AG04450 (cell line): ENCODE measurements at regions not wholly inside any gene's neighbourhood (a gene's known extent, or its start where the extent isn't known, plus 50 kb on each side); places are given as distances from the start of the nearest gene placed in this dataset.
A peak's percentile ranks its signal among the peaks of the same experiment; 100 is the strongest.

Source experiments
- CTCF ChIA-PET: fragments of 300-600, 350-600 bp; formaldehyde crosslinking; extraction: SDS; loops from one replicate; lab custom pipeline; 2022; ENCODE audit warnings: antibody characterized with exemption, inconsistent platforms; lab: Charles Lee
- POLR2A ChIA-PET: fragments of 350-600 bp; formaldehyde crosslinking; extraction: SDS; loops from one replicate; lab custom pipeline; 2021; ENCODE audit warnings: antibody characterized with exemption, inconsistent platforms; lab: Yijun Ruan, JAX
- DNase-seq: peaks from one replicate; pipeline ENCODE4 v3.0.0-alpha.2; 2011; ENCODE audit warnings: low read depth, low spot score
- H3K27ac ChIP-seq: one replicate; pipeline ENCODE4 v1.5.1; 2012; ENCODE audit warnings: low read depth, low read length, control low read depth
- H3K27me3 ChIP-seq: one replicate; pipeline ENCODE4 v1.6.0; 2012; ENCODE audit warnings: low read length; ENCODE audit not compliant: control insufficient read depth, insufficient read depth
- H3K4me3 ChIP-seq: 2 replicates; pipeline ENCODE4 v1.5.1; 2011; ENCODE audit warnings: mild to moderate bottlenecking, low read depth, low read length, control low read depth
- H3K9me3 ChIP-seq: 2 replicates; pipeline ENCODE4 v1.5.1; 2012; ENCODE audit warnings: low read length; ENCODE audit not compliant: control insufficient read depth, insufficient read depth
- CTCF ChIP-seq: IDR thresholded peaks from 2 replicates; pipeline ENCODE4 v1.5.1; 2011; ENCODE audit warnings: low read depth, low read length, control low read depth, inconsistent platforms

- no peak for TF ChIP-seq CTCF
- H3K27me3 ChIP-seq = no peaks in the 10 kb centered on the region
- no peaks in the 10 kb centered on the region for H3K9me3 ChIP-seq
- ChIA-PET POLR2A (interaction anchor here (0.6 kb wide), 1 partner anchor 220 kb away, joined by 3 read pairs; no protein-coding TSS in a partner anchor), CTCF (no interaction called here)
- no peak overlapping the region for H3K4me3 ChIP-seq
- no peak for DNase-seq
- H3K27ac ChIP-seq = no peak overlapping the region
Observed at GRCh38 chr4:147366164-147366563, 114.7 kb upstream of the EDNRA start.

DNA sequence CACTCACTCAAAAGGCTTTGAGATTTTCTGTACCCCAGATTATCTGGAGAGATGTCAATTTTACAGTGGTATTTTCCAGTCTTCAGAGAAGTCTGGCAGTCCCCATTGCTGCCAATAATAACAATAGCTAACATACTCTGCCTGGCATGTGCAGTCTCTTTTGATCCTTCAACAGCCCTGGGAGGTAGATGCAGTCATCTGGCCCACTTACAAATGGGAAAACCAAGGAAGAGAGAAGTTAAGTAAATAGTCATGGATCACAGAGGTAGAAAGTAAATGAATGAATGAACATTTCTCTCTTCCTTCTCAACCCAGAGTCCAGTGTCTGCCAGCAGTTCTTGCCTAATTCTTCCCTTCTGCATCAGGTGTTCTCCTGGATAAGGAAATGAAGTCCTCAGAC, 113.0 kb upstream of the EDNRA start:
- H3K4me3 ChIP-seq = no peak overlapping the region
- POLR2A ChIA-PET = no interaction called here
- no peaks in the 10 kb centered on the region for H3K27me3 ChIP-seq
- no peaks in the 10 kb centered on the region for H3K9me3 ChIP-seq
- H3K27ac ChIP-seq = no peak overlapping the region
- no peak for TF ChIP-seq CTCF
- CTCF ChIA-PET = interaction anchor here (1.0 kb wide), 1 partner anchor 56 kb away, joined by 3 read pairs; no protein-coding TSS in a partner anchor
- no peak for DNase-seq

GRCh38 chr4:147368948-147369347, 111.9 kb upstream of the EDNRA start:
- Histone ChIP-seq H3K9me3 (no peaks in the 10 kb centered on the region), H3K27me3 (no peaks in the 10 kb centered on the region), H3K27ac (no peak overlapping the region), H3K4me3 (no peak overlapping the region)
- no peak for TF ChIP-seq CTCF
- no peak for DNase-seq
- ChIA-PET CTCF (no interaction called here), POLR2A (interaction anchor here (0.5 kb wide), 1 partner anchor 44 kb away, joined by 3 read pairs; no protein-coding TSS in a partner anchor)

DNA sequence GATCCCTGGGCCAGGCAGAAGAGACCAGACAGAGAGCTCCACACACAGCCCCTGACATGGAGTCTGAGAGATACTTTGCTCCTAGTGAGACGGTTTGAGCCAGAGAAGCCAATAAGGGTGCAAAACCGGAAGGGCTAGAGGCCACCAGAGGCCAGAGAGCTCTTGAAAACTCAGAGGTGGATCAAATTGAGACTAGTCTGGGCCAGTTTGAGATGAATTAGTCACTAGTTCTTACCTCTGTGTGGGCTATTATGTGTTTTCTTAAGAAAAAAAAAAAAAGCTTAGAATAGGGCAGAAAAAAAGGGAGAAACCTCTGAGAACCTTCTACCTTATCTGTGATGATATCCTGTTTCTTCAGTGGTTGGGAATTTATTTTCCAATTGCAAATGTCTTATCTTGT, 110.4 kb upstream of the EDNRA start:
- no peak for DNase-seq
- Histone ChIP-seq H3K4me3 (no peak overlapping the region), H3K9me3 (no peaks in the 10 kb centered on the region), H3K27ac (peak overlapping the region; percentile 11), H3K27me3 (no peaks in the 10 kb centered on the region)
- TF ChIP-seq CTCF = no peak
- CTCF ChIA-PET = interaction anchor here (1.1 to 1.6 kb wide), 2 partner anchors 110 to 219 kb away, joined by 4 read pairs; partner anchors contain the start of gene EDNRA
- POLR2A ChIA-PET = interaction anchor here (0.7 kb wide), 1 partner anchor 9 kb away, joined by 3 read pairs; no protein-coding TSS in a partner anchor

GRCh38 chr4:147370881-147371280, 110.0 kb upstream of the EDNRA start:
- Histone ChIP-seq H3K27me3 (no peaks in the 10 kb centered on the region), H3K9me3 (no peaks in the 10 kb centered on the region), H3K4me3 (no peak overlapping the region), H3K27ac (no peak overlapping the region)
- TF ChIP-seq CTCF = no peak
- CTCF ChIA-PET = interaction anchor here (1.1 to 1.6 kb wide), 2 partner anchors 110 to 219 kb away, joined by 4 read pairs; partner anchors contain the start of gene EDNRA
- POLR2A ChIA-PET = interaction anchor here (0.7 kb wide), 1 partner anchor 9 kb away, joined by 3 read pairs; no protein-coding TSS in a partner anchor
- DNase-seq = no peak
